RWPE2 (cell line): ENCODE measurements at regions not wholly inside any gene's neighbourhood (a gene's known extent, or its start where the extent isn't known, plus 50 kb on each side); places are given as distances from the start of the nearest gene placed in this dataset.

Experiments used
- ATAC-seq: fragments of 200-7000 bp; cut with Tn5 transposase; 3 replicates; pipeline ENCODE4 v1.9.1; 2021; ENCODE audit warnings: low read depth
- DNase-seq: peaks from one replicate; pipeline ENCODE4 v3.0.0-alpha.2; 2020; ENCODE audit warnings: low spot score
- H3K27ac ChIP-seq: fragments of 450-650 bp; 2 replicates; pipeline ENCODE4 v1.5.1; 2017; ENCODE audit warnings: mild to moderate bottlenecking; ENCODE audit not compliant: poor library complexity, severe bottlenecking
- H3K27me3 ChIP-seq: fragments of 250-450 bp; sonication (Bioruptor Pico); 2 replicates; pipeline ENCODE4 v1.5.1; 2021; ENCODE audit warnings: mild to moderate bottlenecking, moderate library complexity; ENCODE audit not compliant: insufficient read depth, poor library complexity, severe bottlenecking
- H3K36me3 ChIP-seq: fragments of 250-450 bp; sonication (Bioruptor Pico); 2 replicates; pipeline ENCODE4 v1.5.1; 2020; ENCODE audit warnings: low read depth, mild to moderate bottlenecking, moderate library complexity
- H3K4me1 ChIP-seq: fragments of 250-450 bp; sonication (Bioruptor Pico); 2 replicates; pipeline ENCODE4 v1.5.1; 2021; ENCODE audit warnings: mild to moderate bottlenecking, moderate library complexity; ENCODE audit not compliant: insufficient read depth, poor library complexity, severe bottlenecking
- H3K4me3 ChIP-seq: fragments of 250-450 bp; sonication (Bioruptor Pico); 2 replicates; pipeline ENCODE4 v1.5.1; 2021; ENCODE audit warnings: mild to moderate bottlenecking, moderate library complexity; ENCODE audit not compliant: severe bottlenecking
- H3K9me3 ChIP-seq: fragments of 250-450 bp; sonication (Bioruptor Pico); 2 replicates; pipeline ENCODE4 v1.5.1; 2021; ENCODE audit warnings: mild to moderate bottlenecking, moderate library complexity; ENCODE audit not compliant: severe bottlenecking
- TF ChIP-seq, protein P1 (sequence below): fragments of 450-650 bp; IDR thresholded peaks from one replicate; pipeline ENCODE4 v1.5.1; 2017; ENCODE audit warnings: mild to moderate bottlenecking, moderate library complexity; ENCODE audit not compliant: poor library complexity, severe bottlenecking

DNA sequence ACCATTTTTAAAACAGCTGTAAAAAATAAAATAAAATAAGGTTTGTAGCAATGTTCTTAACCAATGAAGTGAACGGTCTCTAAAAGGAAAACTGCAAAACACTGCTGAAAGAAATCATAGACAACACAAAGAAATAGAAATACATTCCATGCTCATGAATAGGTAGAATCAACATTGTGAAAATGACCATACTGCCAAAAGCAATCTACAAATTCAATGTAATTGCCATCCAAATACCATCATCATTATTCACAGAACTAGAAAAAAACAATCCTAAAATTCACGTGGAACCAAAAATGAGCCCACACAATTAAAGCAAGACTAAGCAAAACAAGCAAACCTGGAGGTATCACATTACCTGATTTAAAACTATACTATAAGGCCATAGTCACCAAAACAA is 67.6 kb upstream of the RGMB start:
- Histone ChIP-seq H3K4me3 (no peak overlapping the region), H3K36me3 (no peaks in the 10 kb centered on the region), H3K27ac (no peak overlapping the region), H3K4me1 (no peaks in the 10 kb centered on the region), H3K27me3 (no peaks in the 10 kb centered on the region), H3K9me3 (peaks cover 3% of the 10 kb centered on the region)
- TF ChIP-seq, protein P1, sequence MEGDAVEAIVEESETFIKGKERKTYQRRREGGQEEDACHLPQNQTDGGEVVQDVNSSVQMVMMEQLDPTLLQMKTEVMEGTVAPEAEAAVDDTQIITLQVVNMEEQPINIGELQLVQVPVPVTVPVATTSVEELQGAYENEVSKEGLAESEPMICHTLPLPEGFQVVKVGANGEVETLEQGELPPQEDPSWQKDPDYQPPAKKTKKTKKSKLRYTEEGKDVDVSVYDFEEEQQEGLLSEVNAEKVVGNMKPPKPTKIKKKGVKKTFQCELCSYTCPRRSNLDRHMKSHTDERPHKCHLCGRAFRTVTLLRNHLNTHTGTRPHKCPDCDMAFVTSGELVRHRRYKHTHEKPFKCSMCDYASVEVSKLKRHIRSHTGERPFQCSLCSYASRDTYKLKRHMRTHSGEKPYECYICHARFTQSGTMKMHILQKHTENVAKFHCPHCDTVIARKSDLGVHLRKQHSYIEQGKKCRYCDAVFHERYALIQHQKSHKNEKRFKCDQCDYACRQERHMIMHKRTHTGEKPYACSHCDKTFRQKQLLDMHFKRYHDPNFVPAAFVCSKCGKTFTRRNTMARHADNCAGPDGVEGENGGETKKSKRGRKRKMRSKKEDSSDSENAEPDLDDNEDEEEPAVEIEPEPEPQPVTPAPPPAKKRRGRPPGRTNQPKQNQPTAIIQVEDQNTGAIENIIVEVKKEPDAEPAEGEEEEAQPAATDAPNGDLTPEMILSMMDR = no peak
- no peak for DNase-seq
- ATAC-seq = 0 out of 3 replicates have a peak, but pooled peaks have one; percentile 14

DNA sequence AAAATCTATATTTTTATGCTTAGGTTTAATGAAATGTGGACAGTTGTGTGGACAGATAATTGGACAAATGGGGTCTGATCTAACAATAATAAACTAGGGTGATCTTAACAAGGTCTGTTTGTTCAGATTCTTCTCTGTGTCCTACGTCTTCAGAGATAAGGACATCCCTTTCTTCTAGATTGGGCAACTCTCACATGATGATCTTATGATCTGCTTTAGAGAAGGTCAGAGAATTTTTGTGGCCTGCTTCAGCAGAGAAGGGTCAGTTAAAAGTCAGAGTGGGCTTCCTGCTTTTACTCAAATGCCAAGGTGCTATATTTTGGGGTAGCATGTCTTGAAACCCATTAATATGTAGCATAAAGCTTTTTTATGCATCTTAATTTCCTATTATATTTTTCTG is 63.8 kb upstream of the RGMB start:
- TF ChIP-seq, protein P1 = no peak
- H3K9me3 ChIP-seq = no peaks in the 10 kb centered on the region
- no peak overlapping the region for H3K4me3 ChIP-seq
- DNase-seq (no peak), ATAC-seq (no peak)
- H3K27ac ChIP-seq = no peak overlapping the region
- no peaks in the 10 kb centered on the region for H3K4me1 ChIP-seq
- H3K36me3 ChIP-seq = no peaks in the 10 kb centered on the region
- no peaks in the 10 kb centered on the region for H3K27me3 ChIP-seq

DNA sequence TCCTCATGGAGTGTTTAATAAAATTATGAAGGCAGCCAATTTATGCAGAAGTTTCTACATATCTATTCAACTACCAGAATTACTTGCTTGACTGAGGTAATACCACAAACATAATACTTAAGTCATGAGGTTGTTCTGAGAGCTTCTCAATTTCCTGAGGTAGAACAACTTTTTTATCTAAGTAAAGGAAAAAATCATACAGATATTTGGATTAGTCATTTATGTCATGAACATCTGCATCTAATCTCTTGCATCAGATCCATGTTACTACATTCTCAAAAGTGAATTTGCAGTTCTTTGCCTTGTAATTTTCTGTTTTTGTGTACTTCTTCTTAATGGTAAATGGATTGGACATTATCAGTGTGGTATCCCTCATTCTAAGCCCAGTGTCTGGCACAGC is 60.4 kb upstream of the RGMB start:
- Histone ChIP-seq H3K27ac (no peak overlapping the region), H3K4me3 (no peak overlapping the region), H3K9me3 (no peaks in the 10 kb centered on the region), H3K36me3 (no peaks in the 10 kb centered on the region), H3K4me1 (no peaks in the 10 kb centered on the region), H3K27me3 (no peaks in the 10 kb centered on the region)
- ATAC-seq = peak; percentile 19; the same call in 1 of the 3 replicates
- TF ChIP-seq, protein P1 = no peak
- DNase-seq = no peak

DNA sequence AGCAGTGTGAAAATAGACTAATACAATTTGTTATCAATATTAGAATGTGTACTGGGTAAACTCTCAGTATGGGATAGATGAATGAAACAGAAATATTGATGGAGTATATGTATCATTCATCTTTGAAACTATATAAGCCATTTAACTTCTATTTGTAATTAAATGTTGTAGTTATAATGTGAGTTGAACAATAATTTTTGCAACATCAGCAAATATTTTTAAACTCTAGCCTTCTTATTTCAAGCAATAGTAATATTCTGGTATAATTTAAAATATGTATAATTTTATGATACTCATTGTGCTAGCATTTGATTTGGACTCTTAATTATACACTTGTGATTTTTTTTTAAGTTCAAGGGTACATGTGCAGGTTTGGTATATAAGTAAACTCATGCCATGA is 59.6 kb upstream of the RGMB start:
- no peaks in the 10 kb centered on the region for H3K4me1 ChIP-seq
- H3K9me3 ChIP-seq = no peaks in the 10 kb centered on the region
- TF ChIP-seq, protein P1 = no peak
- no peak for DNase-seq
- ATAC-seq = no peak
- no peaks in the 10 kb centered on the region for H3K36me3 ChIP-seq
- no peak overlapping the region for H3K4me3 ChIP-seq
- H3K27me3 ChIP-seq = no peaks in the 10 kb centered on the region
- no peak overlapping the region for H3K27ac ChIP-seq

DNA sequence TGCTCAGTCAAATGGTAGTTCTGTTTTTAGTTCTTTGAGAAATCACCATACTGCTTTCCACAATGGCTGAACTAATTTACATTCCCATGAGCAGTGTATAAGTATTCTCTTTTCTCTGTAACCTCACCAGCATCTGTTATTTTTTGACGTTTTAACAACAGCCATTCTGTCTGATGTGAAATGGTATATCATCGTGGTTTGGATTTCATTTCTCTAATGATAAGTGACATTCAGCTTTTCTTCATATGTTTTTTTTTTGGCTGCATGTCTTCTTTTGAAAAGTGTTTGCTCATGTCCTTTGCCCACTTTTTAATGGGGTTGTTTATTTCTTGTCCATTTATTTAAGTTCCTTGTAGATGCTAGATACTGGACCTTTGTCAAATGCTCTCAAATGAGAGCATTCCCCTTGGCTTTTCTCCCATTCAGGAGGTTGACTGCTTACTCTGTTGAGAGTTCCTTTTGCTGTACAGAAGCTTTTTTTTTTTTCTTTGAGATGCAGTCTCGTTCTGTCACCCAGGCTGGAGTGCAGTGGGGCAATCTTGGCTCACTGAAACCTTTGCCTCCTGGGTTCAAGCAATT is 58.7 kb upstream of the RGMB start:
- TF ChIP-seq, protein P1 = no peak
- DNase-seq (no peak), ATAC-seq (no peak)
- Histone ChIP-seq H3K4me1 (no peaks in the 10 kb centered on the region), H3K4me3 (no peak overlapping the region), H3K9me3 (no peaks in the 10 kb centered on the region), H3K27ac (no peak overlapping the region), H3K36me3 (no peaks in the 10 kb centered on the region), H3K27me3 (no peaks in the 10 kb centered on the region)
